Mucosa of descending colon (tissue), 3 donors: ENCODE measurements at regions not wholly inside any gene's neighbourhood (a gene's known extent, or its start where the extent isn't known, plus 50 kb on each side); places are given as distances from the start of the nearest gene placed in this dataset.
"Not testable (repeated sequence)": the region's sequence is repeated elsewhere in the genome, so short reads cannot be mapped to it uniquely, and the experiment has no call there.

Experiments used
- ATAC-seq: fragments of 200-7000 bp; cut with Tn5 transposase; one replicate; pipeline ENCODE4 v1.9.1; 2020; ENCODE audit warnings: mild to moderate bottlenecking, moderate library complexity
- DNase-seq, 3 donors: peaks; one replicate each; pipeline ENCODE4 v3.0.0-alpha.2; 2020
- H3K36me3 ChIP-seq: fragments of 200-600 bp; one replicate; pipeline ENCODE4 v1.8.0; 2021; ENCODE audit warnings: low read depth, mild to moderate bottlenecking
- H3K4me1 ChIP-seq: fragments of 200-600 bp; one replicate; pipeline ENCODE4 v1.8.0; 2021; ENCODE audit warnings: low read depth, mild to moderate bottlenecking
- H3K4me3 ChIP-seq: fragments of 200-600 bp; one replicate; pipeline ENCODE4 v1.8.0; 2021; ENCODE audit warnings: mild to moderate bottlenecking
- H3K9me3 ChIP-seq: fragments of 200-600 bp; one replicate; pipeline ENCODE4 v1.8.0; 2021; ENCODE audit warnings: mild to moderate bottlenecking
- CTCF ChIP-seq: fragments of 200-600 bp; IDR thresholded peaks from one replicate; pipeline ENCODE4 v1.8.0; 2022; ENCODE audit warnings: antibody characterized with exemption, mild to moderate bottlenecking
- intact Hi-C, 2 donors: fragments of 100-400 bp; cut with DNase I in 1 of 2; cut with micrococcal nuclease in 1 of 2; formaldehyde crosslinking; loops; one replicate each; pipeline versions ENCODE4 v1.11.0 to v1.11.1; 2022; cut with DNase I, micrococcal nuclease
- donor health status: DM: no; HTN: no; CAD: no; lungs with moderate emphysema.
- donor health status: DM: no; HTN: no; CAD: no.
- donor health status: DM: no; HTN: yes; CAD: no.

- H3K9me3 ChIP-seq, result no peaks in the 10 kb centered on the region
- intact Hi-C loops, result no loop called here
- H3K36me3 ChIP-seq, result no peaks in the 10 kb centered on the region
- TF ChIP-seq CTCF, result no peak
- H3K4me3 ChIP-seq, result no peak overlapping the region
- ATAC-seq, result no peak
- H3K4me1 ChIP-seq, result no peaks in the 10 kb centered on the region
- DNase-seq, result no peak
These were observed 618.6 kb downstream of the ZWINT start for GRCh38 chr10:55742487-55742886.

GRCh38 chr10:55740767-55741166, 620.3 kb downstream of the ZWINT start:
- intact Hi-C loops, H3K4me1 ChIP-seq, DNase-seq, H3K9me3 ChIP-seq, ATAC-seq, H3K36me3 ChIP-seq, H3K4me3 ChIP-seq: not testable (repeated sequence)

GRCh38 chr10:55740110-55740509, 620.9 kb downstream of the ZWINT start:
- no peak for DNase-seq
- Histone ChIP-seq H3K9me3 (no peaks in the 10 kb centered on the region), H3K4me3 (no peak overlapping the region), H3K4me1 (no peaks in the 10 kb centered on the region), H3K36me3 (no peaks in the 10 kb centered on the region)
- no peak for TF ChIP-seq CTCF
- intact Hi-C loops, result no loop called here
- ATAC-seq, result no peak

GRCh38 chr10:55734112-55734511, 626.9 kb downstream of the ZWINT start:
- intact Hi-C loops, result no loop called here
- ATAC-seq, result no peak
- H3K4me3 ChIP-seq, result no peak overlapping the region
- no peaks in the 10 kb centered on the region for H3K4me1 ChIP-seq
- H3K36me3 ChIP-seq, result no peaks in the 10 kb centered on the region
- H3K9me3 ChIP-seq, result no peaks in the 10 kb centered on the region
- DNase-seq, result no peak
- TF ChIP-seq CTCF, result no peak

GRCh38 chr10:55704950-55705349, 656.1 kb downstream of the ZWINT start:
- ATAC-seq, result no peak
- Histone ChIP-seq H3K4me3 (no peak overlapping the region), H3K4me1 (no peaks in the 10 kb centered on the region), H3K36me3 (no peaks in the 10 kb centered on the region), H3K9me3 (no peaks in the 10 kb centered on the region)
- no peak for DNase-seq
- TF ChIP-seq CTCF, result no peak
- intact Hi-C loops, result no loop called here

- TF ChIP-seq CTCF, result no peak
- H3K4me1 ChIP-seq, result no peaks in the 10 kb centered on the region
- H3K9me3 ChIP-seq, result no peaks in the 10 kb centered on the region
- H3K4me3 ChIP-seq, result no peak overlapping the region
- DNase-seq (no peak), ATAC-seq (no peak)
- no peaks in the 10 kb centered on the region for H3K36me3 ChIP-seq
- intact Hi-C loops, result no loop called here
These were observed 692.6 kb downstream of the ZWINT start for GRCh38 chr10:55668326-55668922.
